ENCODE measurements at regions not wholly inside any gene's neighbourhood (a gene's known extent, or its start where the extent isn't known, plus 50 kb on each side); places are given as distances from the start of the nearest gene placed in this dataset.

DNA sequence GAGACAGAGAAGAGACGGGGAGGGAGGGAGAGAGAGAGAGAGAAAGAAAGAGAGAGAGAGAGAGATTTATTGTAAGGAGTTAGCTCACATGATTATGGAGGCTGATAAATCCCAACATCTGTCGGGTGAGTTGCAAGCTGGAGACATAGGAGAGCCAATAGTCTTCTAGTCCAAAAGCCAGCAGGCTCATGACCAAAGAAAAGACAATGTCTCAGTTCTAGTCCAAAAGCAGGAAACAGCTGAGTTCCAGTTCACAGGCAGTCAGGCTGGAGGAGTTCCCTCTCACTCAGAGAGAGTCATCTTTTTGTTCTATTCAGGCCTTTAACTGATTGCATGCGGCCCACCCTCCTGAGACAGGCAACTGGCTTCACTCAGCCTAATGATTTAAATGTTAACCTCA, 416.6 kb downstream of the PREX1 start:
- no peak for DNase-seq (ENCODE audit: low read depth)
- TF ChIP-seq, protein P1, sequence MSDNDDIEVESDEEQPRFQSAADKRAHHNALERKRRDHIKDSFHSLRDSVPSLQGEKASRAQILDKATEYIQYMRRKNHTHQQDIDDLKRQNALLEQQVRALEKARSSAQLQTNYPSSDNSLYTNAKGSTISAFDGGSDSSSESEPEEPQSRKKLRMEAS (IDR thresholded peaks at IDR 0.05; ENCODE audit: low read depth, low read length) = no peak
- no peak overlapping the region for H3K4me3 ChIP-seq (ENCODE audit: low read depth, low read length)

DNA sequence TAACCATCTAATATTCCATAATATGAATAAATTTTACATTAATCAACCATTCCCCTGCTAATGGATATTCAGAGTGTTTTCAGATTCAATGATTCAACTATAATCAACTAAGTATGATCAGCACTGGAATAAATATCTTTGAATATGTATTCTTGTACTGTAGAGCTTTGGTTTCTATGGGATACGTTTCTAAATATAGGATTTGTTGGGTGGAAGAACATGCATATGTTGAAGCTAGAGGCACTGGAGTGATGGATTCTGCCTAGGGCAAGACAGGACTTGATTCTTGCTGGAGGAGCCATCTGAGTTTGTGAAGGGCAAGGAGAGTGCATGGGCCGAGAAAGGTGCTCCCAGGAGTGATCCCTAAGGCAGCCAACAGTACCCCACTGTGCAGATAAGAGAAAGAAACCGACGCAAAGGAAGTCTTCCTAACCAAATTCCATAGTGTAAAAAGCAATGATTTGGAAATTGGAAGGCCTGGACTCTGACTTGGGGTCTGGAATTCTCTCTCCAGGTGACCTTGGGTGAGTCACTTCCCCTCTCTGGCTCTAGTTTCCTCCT, 418.7 kb downstream of the PREX1 start:
- TF ChIP-seq MYC (IDR thresholded peaks at IDR 0.05; ENCODE audit: low read depth, low read length) (no peak), POLR2A (IDR thresholded peaks at IDR 0.05; ENCODE audit: extremely low read depth, insufficient read length) (no peak)
- TF ChIP-seq, protein P1 (IDR thresholded peaks at IDR 0.05; ENCODE audit: low read depth, low read length) = no peak
- TF ChIP-seq, protein P2, sequence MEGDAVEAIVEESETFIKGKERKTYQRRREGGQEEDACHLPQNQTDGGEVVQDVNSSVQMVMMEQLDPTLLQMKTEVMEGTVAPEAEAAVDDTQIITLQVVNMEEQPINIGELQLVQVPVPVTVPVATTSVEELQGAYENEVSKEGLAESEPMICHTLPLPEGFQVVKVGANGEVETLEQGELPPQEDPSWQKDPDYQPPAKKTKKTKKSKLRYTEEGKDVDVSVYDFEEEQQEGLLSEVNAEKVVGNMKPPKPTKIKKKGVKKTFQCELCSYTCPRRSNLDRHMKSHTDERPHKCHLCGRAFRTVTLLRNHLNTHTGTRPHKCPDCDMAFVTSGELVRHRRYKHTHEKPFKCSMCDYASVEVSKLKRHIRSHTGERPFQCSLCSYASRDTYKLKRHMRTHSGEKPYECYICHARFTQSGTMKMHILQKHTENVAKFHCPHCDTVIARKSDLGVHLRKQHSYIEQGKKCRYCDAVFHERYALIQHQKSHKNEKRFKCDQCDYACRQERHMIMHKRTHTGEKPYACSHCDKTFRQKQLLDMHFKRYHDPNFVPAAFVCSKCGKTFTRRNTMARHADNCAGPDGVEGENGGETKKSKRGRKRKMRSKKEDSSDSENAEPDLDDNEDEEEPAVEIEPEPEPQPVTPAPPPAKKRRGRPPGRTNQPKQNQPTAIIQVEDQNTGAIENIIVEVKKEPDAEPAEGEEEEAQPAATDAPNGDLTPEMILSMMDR (IDR thresholded peaks at IDR 0.05; ENCODE audit: low read depth, low read length) = no peak
- DNase-seq (ENCODE audit: low read depth) = no peak
- H3K4me3 ChIP-seq (ENCODE audit: low read depth, low read length) = no peak overlapping the region

DNA sequence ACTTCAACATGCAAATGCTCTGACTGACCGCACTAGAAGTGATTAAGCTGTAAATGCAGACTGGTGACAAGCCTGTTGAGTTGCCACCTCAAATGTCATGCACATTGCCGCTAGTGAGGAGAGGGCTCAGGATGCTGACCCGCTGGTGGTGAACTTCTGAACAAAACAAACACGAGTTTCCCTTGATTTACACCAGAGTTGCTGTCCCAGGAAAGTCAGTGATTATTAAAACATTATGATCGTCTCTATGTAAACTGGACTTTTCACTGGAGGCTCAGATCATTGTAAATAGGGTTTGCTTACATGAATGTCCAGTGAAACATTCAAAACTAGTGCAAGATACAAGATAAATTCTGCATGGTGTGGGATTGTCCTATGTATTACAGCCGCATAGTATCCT, 420.1 kb downstream of the PREX1 start:
- no peak for TF ChIP-seq MYC (IDR thresholded peaks at IDR 0.05; ENCODE audit: low read depth, low read length)
- TF ChIP-seq, protein P1 (IDR thresholded peaks at IDR 0.05; ENCODE audit: low read depth, low read length) = no peak
- TF ChIP-seq POLR2A (IDR thresholded peaks at IDR 0.05; ENCODE audit: extremely low read depth, insufficient read length) = no peak
- TF ChIP-seq, protein P2 (IDR thresholded peaks at IDR 0.05; ENCODE audit: low read depth, low read length) = no peak
- DNase-seq (ENCODE audit: low read depth) = no peak
- H3K4me3 ChIP-seq (ENCODE audit: low read depth, low read length) = no peak overlapping the region

DNA sequence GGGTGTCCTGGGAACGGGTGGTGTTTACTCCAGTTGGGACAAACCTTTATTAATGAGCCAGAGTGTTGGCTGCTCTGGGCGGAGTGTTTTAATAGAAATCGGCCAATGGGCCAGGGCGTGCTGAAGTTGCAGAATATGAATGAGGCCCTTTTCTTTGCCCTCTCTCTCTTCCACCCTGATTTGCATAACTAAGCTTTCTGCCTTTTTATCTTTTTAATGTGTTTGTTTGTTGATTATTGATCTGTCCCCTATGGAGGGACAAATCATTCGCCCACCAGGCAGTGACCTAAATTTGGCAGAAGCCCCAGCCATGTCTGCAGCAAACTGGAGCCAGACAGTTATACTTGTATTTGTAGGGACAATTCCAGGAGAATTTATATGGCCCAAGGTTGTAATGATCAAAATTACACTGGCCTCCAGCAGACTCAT, 420.9 kb downstream of the PREX1 start:
- H3K4me3 ChIP-seq (ENCODE audit: low read depth, low read length) = no peak overlapping the region
- TF ChIP-seq, protein P2 (IDR thresholded peaks at IDR 0.05; ENCODE audit: low read depth, low read length) = no peak
- TF ChIP-seq POLR2A (IDR thresholded peaks at IDR 0.05; ENCODE audit: extremely low read depth, insufficient read length) (no peak), MYC (IDR thresholded peaks at IDR 0.05; ENCODE audit: low read depth, low read length) (no peak)
- TF ChIP-seq, protein P1 (IDR thresholded peaks at IDR 0.05; ENCODE audit: low read depth, low read length) = no peak
- DNase-seq (ENCODE audit: low read depth) = no peak

DNA sequence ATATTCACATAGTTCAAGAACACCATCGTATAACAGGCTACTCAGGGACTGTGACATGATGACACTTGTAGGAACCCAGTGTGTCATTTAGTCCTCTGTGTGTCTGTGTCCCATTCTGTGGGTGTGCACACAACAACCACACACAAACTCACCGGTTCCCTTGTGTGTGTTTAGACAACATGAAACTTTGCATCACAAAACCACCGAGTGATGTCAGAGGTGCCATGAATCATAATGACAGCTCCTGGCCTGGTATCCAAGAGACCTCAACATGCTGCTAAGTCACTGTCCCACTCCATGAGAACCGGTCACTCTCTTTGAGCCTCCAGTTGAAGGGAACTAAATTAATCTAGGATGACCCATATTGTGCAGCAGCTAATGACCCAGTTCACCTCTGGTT, 421.3 kb downstream of the PREX1 start:
- TF ChIP-seq, protein P1 (IDR thresholded peaks at IDR 0.05; ENCODE audit: low read depth, low read length) = no peak
- no peak for TF ChIP-seq MYC (IDR thresholded peaks at IDR 0.05; ENCODE audit: low read depth, low read length)
- peak; percentile 19 for DNase-seq (ENCODE audit: low read depth)
- H3K4me3 ChIP-seq (ENCODE audit: low read depth, low read length) = no peak overlapping the region

DNA sequence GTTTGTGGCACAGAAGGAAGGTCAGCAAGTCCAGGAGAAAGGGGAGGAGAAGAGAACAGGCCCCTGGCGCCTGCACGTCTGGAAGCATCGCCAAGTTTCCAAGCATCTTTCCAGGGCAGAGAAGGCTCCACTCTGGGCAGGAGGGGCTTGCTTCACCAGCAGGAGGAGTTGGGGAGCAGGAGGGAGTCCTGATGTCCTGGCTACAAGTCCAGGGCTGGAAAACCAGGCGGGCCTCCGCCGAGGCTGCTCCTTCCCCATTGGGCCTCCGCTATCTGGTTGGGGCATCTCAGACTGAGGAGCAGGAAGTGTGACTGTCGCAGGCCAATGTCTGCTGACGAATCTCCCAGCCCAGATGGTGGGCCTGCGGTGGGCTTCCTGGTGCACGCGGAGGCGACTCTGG, 421.9 kb downstream of the PREX1 start:
- DNase-seq (ENCODE audit: low read depth) = no peak
- no peak overlapping the region for H3K4me3 ChIP-seq (ENCODE audit: low read depth, low read length)
- no peak for TF ChIP-seq MYC (IDR thresholded peaks at IDR 0.05; ENCODE audit: low read depth, low read length)
- TF ChIP-seq, protein P2 (IDR thresholded peaks at IDR 0.05; ENCODE audit: low read depth, low read length) = no peak
- no peak for TF ChIP-seq POLR2A (IDR thresholded peaks at IDR 0.05; ENCODE audit: extremely low read depth, insufficient read length)
- TF ChIP-seq, protein P1 (IDR thresholded peaks at IDR 0.05; ENCODE audit: low read depth, low read length) = no peak
